SW480 (cell line): ENCODE measurements at regions not wholly inside any gene's neighbourhood (a gene's known extent, or its start where the extent isn't known, plus 50 kb on each side); places are given as distances from the start of the nearest gene placed in this dataset.
"Not testable (repeated sequence)": the region's sequence is repeated elsewhere in the genome, so short reads cannot be mapped to it uniquely, and the experiment has no call there.

Experiments used
- DNase-seq: peaks from one replicate; pipeline ENCODE4 v3.0.0-alpha.2; 2016; ENCODE audit warnings: low spot score

DNA sequence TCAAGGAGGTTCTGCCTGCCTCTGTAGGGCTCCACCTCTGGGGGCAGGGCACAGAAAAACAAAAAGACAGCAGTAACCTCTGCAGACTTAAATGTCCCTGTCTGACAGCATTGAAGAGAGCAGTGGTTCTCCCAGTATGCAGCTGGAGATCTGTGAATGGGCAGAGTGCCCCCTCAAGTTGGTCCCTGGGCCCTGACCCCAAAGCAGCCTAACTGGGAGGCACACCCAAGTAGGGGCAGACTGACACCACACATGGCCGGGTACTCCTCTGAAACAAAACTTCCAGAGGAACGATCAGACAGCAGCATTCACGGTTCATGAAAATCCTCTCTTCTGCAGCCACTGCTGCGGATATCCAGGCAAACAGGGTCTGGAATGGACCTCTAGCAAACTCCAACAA, 409.2 kb downstream of the ALG10 start:
- DNase-seq, result not testable (repeated sequence)
